ENCODE measurements at regions not wholly inside any gene's neighbourhood (a gene's known extent, or its start where the extent isn't known, plus 50 kb on each side); places are given as distances from the start of the nearest gene placed in this dataset.
"Not testable (repeated sequence)": the region's sequence is repeated elsewhere in the genome, so short reads cannot be mapped to it uniquely, and the experiment has no call there.

DNA sequence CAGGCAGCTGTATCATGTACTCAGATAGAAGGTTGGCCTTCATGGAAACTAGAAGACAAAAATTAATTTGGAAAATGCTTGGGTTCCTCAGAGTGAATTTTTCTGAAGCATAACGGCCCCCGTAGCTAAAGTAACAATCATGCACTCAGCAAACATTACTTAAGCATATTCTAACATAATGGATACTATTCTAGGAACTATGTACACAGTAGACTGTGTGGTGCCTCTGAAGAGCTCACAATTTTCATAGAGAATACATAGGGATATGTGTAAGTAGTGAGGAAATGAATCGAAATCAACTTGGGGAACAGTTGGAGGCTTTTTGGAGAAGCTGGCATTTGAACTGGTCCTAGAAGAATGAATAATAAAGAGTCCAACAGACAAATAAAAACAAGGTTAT lies 1045.0 kb downstream of the GLUD2 start:
- DNase-seq = no peak

DNA sequence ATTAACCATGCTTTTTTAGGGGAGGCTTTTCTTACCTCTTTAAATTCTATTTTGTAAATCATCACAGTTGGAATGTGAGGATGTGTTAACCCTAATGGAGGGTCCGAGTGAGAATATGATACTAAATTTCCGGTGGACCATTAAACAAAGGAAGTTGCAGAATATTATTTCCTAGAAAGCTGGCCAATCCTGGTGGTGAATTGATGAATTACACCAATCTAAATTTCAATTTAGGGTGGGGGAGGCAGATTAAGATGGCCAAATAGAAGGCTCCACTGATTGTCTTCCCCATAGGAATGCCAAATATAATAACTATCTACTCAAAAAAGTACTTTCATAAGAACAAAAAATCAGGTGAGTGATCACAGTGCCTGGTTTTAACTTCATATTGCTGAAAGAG lies 1045.6 kb downstream of the GLUD2 start:
- DNase-seq = no peak

DNA sequence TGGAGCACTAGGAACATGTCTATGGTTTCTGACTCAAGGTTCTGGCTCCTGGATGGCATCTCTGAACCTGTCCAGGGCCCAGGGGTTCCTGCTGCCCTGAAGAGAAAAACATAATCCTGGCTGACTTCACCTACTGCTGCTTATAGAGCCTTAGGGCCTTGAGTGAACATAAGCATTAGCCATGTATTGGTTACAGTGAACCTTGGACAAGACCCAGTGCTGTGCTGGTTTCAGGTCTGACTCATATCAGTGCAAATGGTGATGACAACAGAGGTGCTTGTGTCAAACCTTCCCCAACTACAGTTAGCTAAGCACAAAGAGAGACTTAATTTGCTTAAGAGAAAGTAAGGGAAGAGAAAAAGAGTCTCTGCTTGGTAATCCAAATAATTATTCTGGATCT lies 1047.2 kb downstream of the GLUD2 start:
- DNase-seq = no peak

DNA sequence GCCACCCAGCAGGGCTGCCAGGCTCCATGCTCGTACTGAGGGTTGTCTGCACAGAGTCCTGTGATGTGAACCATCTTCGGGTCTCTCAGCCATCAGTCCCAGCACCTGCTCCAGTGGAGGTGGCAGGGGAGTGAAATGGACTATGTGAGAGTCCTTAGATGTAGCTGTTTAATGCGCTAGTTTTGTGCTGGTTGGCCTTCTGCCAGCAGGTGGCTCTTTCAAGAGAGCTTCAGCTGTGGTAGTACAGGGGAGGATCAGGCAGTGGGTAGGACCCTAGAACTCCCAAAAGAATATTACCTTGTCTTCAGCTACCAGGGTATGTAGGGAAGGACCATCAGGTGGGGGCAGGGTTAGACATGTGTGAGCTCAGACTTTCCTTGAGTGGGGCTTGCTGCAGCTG lies 1066.0 kb downstream of the GLUD2 start:
- peak in 1 of 2 experiments; percentile 7 for DNase-seq

DNA sequence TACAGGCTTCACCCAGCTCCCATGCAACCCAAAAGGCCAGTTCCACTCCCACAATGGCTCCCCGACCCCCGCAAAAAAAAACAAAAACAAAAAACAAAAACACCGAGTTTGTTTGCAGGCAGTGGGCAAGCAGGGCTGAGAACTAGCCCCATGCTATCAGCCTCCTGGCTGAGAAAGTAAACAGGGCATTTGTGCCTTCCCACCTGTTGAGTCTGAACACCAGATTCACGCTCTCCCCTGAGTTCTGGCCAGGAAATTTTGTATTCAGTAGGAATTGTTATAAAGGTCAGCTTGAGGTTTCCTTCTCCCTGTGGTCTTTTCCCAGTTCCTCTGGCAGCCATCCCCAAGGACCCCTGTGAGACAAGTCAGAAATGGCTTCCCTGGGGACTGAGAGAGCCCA lies 1066.5 kb downstream of the GLUD2 start:
- no peak for DNase-seq

DNA sequence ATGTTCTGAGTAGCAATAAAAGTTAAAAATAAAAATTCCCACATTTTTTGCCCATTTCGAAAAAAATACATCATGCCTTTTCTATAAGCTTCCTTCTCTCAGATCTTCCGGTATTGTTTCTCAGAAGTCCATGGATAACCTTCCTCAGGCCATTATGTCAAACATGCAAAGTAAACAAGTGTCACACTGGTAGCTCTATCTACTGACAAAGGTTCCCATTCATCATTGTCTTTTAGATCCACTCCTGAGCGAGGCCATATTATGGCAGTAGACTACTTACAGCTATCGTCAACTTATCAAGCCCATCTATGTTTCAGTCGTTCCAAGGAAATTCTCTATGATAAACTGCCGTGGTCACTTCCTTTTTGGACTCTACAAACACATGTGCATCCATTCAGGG lies 1068.2 kb downstream of the GLUD2 start:
- no peak for DNase-seq

DNA sequence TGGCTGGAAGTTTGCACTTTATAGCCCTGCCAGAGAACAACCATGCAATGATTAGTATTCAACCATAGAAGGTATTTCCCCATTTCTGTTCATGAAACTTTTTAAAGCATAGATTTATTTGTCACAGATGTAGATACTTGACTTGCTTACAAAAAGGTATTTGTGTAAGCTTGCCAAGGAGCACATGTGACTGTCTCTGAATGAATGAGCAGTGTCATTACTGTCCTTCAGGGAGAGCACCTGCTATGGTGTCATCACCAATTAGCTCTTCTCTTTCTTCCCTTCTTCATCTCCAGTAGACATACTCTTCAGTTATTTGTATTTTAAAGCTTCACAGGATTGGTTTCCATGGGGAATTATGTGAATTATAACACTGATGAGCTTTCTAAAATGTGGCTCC lies 1064.7 kb upstream of the GRIA3 start:
- DNase-seq = no peak

DNA sequence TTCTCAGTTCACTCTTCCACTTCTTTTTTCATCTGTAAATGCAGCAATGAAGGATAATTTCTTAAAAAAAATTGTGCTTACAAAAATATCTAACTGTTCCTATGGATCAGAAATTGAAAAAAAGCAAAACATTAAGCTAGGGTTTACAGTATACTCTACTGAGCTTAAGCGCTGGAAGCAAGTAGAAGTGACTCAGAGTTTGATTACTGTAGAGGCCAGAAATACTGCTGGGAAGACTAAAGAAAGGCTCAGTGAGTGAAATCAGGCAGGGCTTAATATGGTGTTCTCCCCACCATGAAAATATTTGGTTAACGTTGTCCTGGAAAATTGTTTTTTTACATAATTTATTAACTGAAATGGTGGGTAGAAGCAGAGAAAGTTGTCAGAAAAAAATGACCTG lies 1061.8 kb upstream of the GRIA3 start:
- DNase-seq = no peak

DNA sequence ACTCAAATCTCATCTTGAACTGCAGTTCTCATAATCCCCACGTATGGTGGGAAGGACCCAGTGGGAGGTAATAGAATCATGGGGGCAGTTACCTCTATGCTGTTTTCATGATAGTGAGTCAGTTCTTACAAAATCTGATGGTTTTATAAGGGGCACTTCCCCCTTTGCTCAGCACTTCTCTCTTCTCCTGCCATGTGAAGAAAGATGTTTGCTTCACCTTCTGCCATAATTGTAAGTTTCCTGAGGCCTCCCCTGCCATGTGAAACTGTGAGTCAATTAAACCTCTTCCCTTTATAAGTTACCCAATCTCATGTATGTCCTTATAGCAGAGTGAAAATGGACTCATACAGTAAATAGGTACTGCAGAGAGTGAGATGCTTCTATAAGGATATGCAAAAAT lies 1050.6 kb upstream of the GRIA3 start:
- DNase-seq = no peak

DNA sequence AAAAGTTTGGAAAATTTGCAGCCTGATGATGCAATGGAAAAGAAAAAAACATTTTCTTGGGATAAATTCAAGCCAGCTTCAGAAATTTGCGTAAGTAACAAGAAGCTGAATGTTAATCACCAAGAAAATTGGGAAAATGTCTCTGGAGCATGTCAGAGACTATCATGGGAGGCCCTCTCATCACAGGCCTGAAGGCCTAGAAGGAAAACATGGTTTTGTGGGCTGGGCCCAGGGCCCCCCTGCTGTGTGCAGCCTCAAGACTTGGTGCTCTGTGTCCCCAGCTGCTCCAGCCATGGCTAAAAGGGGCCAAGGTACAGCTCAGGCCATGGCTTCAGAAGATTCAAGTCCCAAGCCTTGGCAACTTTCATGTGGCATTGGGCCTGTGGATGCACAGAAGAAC lies 1049.8 kb upstream of the GRIA3 start:
- no peak for DNase-seq

DNA sequence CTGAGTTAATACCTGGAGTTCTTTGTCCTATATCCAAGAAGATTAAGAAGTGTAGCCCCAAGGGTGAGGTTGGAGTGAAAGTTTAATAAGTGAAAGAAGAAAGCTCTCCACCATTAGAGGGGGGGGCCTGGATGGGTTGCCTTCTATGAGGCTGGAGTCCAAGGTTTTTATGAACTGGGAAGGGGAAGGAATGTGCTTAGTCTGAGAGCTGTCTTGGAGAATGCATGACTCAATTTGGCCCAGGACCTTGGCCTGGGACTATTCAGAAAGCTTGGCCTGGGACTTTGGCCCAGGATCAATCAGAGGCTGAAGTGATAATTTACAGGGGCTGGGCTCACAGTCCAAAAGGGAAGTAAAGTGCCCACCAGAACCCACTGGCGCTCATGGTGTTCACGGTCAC lies 1049.0 kb upstream of the GRIA3 start:
- DNase-seq = no peak

DNA sequence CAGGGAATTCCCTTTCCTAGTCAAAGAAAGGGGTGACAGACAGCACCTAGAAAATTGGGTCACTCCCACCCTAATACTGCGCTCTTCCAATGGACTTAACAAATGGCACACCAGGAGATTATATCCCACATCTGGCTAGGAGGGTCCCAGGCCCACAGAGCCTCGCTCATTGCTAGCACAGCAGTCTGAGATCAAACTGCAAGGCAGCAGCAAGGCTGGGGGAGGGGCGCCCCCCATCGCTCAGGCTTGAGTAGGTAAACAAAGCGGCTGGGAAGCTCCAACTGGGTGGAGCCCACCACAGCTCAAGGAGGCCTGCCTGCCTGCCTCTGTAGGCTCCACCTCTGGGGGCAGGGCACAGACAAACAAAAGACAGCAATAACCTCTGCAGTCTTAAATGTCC lies 1043.9 kb upstream of the GRIA3 start:
- DNase-seq = not testable (repeated sequence)

DNA sequence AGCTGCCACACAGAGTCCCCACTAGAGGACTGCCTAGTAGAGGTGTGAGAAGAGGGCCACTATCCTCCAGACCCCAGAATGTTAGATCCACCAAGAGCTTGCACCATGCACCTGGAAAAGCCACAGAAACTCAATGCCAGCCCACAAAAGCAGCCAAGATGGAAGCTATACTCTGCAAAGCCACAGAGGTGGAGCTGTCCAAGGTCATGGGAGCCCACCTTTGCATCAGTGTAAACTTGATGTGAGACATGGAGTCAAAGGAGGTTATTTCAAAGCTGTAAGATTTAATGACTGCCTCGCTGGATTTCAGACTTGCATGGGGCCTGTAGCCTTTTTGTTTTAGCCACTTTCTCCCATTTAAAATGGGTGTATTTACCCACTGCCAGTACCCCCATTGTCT lies 1030.1 kb upstream of the GRIA3 start:
- no peak for DNase-seq

DNA sequence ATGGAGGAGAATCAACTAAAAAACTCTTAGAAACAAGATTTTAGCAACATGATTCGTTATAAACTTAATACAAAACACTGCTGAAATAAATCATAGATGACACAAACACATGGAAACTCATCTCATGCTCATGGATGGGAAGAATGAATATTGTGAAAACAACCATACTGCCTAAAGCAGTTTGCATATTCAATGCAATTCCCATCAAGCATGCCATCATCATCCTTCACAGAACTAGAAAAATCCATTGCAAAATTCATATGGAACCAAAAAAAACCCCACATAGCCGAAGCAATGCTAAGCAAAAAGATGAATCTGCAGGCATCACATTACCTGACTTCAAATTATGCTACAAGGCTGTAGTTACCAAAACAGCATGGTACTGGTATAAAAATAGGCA lies 1015.8 kb upstream of the GRIA3 start:
- no peak for DNase-seq

DNA sequence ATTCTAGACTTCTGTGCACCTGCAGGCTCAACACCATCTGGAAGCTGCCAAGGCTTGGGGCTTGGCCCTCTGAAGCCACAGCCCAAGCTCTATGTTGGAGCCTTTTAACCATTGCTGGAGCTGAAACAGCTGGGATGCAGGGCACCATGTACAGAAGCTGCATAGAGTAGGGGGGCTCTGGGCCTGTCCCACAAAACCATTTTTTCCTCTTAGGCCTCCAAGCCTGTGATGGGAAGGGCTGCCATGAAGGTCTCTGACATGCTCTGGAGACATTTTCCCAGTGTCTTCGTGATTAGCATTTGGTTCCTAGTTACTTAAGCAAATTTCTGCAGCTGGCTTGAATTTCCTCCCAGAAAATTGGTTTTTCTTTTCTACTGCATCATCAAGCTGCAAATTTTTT lies 999.3 kb upstream of the GRIA3 start:
- no peak for DNase-seq

DNA sequence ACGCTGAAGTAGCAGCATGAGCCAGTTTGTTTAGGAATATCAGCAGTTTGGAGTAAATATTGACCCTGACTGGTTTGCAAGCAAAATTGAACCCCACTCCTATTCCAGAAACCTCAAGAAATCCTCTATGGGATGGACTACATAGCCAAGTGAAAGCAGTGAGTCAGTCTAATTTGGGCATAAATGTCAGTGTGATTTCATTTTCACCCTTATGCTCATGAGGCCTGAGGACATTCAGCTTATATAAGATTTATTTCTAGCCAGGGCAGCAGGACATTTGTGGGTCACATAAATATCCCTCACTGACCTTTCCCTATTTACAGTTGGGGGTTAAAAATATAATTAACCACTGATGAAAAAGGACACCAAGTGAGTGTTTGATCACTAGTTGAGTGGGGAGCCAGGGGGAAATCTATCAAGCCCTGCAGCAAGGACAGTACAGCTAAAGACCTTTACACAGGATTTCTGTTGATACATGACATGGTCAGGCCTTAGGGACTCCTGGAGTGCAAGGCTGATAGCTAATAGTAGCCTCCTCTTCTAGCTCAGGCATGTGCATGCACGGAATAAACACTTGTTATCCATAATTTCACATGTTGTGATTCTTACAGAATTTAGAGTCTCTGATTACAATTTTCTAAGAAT lies 996.9 kb upstream of the GRIA3 start:
- no peak for DNase-seq

DNA sequence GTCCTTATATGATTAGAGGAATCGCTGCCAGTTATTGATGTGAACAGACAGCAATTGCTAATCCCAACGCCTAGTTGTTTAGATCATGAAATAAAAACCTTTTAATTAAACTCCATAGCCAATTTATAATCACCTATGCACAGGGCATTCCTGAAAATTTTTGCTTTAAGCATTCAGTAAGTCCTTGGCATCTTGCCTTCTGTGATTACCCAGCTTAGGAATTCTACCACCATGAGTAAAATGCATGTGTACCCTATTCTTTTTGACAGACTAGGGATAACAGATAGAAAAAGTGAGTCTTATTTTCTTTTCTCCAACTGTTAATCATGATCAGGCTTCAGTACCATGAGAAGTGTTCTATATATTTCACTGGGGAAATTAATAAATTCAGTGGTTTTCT lies 995.3 kb upstream of the GRIA3 start:
- DNase-seq = no peak

DNA sequence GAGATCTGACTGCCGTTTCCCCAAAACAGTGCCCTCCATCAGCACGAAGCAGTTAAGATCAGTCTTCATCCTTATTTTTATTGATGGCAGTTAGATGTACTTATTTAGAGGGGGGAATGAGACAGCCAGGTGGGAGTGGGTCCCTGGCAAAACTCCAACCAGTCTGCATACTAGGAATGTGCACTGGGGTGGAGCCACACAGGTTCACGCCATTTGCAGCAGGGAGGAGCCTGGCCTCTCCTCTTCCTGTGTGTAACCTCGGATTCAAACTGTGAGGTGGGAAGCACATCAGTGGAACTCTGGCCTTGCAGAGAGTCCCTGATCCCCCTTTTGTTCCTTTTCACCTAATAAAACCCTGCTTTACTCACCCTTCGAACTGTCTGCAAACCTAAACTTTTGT lies 987.7 kb upstream of the GRIA3 start:
- DNase-seq = no peak

DNA sequence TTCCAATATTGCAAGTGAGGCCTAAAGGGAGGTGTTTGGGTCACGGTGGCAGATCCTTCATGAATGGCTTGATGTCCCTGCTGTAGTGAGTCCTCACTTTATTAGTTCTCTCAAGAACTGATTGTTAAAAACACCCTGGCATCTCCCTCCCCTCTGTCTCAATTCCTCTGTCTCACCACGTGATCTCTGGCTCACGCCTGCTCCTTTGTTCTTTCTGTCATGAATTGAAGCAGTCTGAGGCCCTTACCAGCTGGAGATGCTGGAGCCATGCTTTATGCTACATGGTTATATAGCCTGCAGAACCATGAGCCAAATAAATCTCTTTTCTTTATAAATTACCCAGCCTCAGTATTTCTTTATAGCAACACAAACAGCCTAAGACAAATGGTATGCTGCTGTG lies 980.7 kb upstream of the GRIA3 start:
- no peak for DNase-seq

DNA sequence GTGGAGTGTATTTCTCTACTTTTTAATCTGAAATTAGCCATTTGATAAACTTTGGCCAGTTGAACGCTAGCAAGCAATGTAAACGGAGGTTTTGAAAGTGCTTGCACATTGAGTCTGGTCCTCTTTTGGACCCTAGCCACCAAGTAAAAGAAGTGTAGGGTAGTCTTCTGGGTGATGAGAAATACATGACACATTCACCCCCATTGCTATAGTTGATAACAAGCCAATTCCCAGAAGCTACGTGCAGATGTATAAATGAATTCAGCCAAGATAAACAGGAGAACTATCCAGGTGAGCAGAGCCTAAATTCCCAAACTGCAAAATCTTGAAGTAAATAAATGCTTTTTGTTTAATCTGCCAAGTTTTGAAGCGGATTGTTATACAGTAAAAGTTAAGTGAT lies 965.4 kb upstream of the GRIA3 start:
- DNase-seq = no peak

DNA sequence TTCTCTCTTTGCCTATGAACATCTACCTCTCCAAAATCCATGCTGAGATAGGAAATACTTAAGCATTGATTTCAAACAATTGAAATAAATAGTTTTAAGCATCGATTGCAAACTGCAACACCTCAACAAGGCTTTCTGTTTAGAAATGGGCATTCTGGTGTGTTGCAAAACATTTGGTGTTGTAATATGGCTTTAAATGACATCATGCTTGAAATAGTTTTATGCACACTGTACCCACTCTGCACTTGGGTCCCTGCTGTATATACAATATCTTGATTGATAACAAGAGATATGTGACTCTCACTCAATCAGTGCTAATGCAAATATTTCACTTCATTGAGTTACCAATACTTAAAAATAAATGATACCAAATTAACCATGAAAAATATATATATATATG lies 964.9 kb upstream of the GRIA3 start:
- DNase-seq = no peak

DNA sequence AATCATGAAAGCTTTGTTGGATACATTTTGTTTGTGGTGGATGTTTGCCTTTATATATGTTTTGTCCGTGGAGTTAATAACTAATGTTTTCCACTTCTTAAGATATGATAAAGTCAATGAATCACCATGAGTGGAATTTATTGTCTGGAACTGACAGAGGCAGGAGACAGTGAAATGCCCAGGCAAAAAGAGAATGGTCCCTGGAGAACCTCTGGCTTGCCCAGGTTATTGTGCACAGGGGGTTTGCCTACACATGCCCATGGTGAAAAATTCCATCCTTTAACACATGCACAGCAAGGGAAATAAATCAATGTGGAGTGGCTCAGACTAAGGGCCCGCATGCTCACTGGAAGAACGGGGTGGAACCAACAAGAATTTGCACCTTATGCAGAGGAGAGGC lies 964.3 kb upstream of the GRIA3 start:
- DNase-seq = no peak

DNA sequence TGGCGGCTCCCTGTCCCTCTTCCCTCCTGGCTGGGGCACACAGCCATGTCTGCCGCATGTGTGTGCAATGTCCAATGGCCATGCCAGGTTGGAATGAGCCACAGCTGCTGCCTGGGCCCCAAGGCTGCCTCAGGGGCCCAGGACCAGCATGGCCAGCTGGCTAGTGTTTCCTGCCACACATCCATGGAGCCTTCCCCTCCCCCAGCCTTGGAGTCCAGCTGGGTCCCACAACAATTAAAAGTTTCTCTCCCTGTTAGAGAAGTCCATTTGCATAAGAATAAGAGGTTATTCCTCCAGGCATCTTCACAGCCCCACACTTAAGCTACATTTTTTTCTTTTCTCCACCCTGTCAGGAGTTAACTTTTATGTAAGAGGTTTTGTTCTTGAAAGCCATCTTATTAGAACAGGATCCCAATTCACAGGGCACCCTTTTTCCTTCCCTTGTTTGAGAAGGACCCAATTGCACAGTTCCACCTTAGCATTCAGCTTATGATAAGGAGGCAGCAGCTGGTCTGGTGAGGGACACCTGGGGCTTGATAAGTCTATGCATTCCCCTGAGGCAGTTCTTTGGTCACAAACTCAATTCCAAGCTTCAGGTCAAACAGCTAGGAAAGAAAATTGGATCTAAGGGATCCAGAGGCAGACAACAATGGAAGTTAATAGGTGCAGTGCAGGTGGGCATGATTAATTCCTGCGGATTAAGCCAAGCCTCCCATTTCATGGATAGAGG lies 963.3 kb upstream of the GRIA3 start:
- no peak for DNase-seq

DNA sequence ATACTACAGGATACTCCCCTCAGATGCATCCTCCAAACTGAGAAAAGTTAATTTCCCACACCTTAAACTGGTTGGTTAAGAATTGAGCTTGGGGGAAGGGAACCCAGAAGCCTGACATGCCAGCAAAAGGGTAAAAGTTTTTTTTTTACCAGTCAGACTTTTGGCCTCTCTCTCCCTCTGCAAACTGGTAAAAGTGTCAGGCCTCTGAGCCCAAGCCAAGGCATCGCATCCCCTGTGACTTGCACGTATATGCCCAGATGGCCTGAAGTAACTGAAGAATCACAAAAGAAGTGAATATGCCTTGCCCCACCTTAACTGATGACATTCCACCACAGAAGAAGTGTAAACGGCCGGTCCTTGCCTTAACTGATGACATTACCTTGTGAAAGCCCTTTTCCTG lies 962.3 kb upstream of the GRIA3 start:
- not testable (repeated sequence) for DNase-seq

DNA sequence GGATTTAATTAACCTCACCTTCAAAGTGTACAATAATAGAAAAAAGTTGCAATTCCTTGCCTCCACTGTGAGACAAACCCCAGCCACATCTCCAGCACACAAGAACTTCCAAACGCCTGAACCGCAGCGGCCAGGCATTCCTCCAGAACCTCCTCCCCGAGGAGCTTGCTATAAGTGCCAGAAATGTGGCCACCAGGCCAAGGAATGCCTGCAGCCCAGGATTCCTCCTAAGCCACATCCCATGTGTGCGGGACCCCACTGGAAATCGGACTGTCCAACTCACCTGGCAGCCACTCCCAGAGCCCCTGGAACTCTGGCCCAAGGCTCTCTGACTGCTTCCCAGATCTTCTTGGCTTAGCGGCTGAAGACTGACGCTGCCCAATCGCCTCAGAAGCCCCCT lies 959.9 kb upstream of the GRIA3 start:
- not testable (repeated sequence) for DNase-seq
